Left forelimb (tissue), 1 donor: ENCODE measurements at regions not wholly inside any gene's neighbourhood (a gene's known extent, or its start where the extent isn't known, plus 50 kb on each side); places are given as distances from the start of the nearest gene placed in this dataset.
"Not testable (repeated sequence)": the region's sequence is repeated elsewhere in the genome, so short reads cannot be mapped to it uniquely, and the experiment has no call there.

Source experiments
- DNase-seq: peaks from one replicate; pipeline ENCODE4 v3.0.0-alpha.2; 2018; ENCODE audit warnings: low spot score

DNA sequence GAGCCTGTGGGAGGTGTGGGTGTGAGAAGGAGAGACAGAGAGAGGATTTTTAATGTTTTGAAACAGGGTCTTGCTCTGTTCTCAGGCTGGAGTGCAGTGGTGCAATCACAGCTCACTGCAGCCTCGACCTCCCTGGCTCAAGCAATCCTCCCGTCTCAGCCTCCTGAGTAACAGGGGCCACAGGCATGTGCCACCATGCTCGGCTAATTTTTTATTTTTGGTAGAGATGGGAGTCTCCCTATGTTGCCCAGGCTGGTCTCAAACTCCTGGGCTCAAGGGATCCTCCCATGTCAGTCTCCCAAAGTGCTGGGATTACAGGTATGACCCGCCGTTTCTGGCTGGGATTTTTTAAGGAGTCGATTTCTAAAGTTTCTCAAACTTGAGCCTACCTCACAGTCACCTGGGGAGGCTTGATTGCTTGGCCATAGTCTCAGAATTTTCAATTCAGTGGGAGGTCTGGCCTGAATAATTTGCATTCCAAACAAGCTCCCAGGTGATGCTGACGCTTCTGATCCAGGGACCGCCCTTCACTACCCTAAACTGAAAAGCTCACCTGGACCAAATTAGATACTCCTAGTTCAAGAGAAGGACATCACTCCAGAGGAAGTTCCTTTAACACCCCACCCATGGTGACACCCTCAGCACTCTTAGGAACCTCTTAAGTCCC lies 70.8 kb upstream of the SLC1A4 start:
- DNase-seq = no peak

DNA sequence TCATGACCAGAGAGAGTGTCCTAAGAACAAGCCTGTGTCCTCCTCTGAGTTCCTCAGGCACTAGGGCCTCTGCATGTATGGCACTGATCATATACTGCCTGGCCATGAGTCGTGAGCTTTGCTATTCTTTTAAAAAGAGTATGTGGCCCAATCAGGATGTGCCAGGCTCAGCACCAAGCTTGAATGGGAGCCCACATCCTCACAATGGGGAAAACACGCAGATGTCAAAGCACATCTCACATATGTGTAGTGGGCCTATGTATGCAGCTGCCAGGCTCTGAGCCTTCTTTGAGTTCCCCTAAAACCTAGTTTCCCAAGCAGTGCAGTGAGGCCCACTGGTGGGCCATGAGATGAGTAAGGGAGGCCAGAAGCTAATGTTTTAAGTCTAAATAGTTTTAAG lies 69.9 kb upstream of the SLC1A4 start:
- no peak for DNase-seq

DNA sequence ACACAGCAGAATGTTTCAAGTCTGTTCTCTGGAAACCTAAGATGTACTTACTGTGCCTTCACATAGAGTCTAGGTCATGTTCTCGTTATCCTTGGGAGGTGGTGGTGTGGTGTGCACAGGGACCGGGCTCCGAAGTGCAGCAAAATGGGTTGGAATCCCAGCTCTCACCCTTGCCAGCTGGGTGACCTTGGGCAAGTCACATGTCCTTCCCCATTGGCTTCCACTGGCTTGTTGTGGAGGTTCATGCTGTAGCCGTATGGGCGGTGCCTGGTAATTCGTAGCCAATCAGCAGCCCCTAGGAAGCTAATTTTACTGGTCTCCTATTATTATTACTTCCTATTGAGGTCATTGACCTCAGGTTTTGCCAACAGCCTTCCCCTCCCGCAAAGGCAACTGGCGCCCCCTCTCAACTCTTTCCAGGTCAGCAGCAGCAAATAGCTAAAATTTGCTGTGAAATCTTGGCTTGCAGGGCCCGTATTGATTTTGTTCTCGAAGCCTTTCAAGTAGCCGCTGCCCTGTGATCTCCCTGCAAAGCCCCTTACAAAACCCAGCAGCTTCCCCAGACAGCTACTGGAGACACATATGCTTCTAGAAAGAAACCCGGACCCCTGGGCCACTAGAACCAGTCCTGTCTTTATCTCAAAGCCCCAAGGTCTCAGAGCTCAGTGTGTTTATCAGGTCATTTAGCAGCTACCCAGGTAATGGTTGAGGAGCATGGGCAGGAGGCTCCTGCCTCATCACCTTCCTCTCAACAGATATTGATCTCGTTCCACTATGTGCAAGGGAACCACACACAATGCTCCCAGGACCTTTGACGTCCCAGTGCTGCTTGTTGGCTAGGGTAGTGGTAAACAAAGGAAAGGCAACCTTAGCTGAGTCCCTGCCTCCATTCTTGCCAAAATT lies 66.5 kb upstream of the SLC1A4 start:
- no peak for DNase-seq

DNA sequence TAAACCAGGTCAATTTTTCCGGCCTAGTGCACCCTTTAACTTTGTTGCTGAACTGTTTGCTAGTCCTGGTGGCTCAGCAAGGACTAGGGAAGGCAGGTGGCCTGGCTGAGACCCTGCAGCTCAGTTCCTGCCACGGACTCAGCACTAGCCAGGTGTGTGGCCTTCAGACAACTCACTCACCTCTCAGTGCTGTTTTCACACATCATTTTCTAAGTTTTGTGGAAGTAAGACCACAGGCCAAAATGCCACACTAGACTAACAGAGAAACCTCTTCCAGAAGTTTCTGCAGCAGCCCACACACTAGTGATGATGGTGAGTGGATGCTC lies 65.9 kb upstream of the SLC1A4 start:
- no peak for DNase-seq

DNA sequence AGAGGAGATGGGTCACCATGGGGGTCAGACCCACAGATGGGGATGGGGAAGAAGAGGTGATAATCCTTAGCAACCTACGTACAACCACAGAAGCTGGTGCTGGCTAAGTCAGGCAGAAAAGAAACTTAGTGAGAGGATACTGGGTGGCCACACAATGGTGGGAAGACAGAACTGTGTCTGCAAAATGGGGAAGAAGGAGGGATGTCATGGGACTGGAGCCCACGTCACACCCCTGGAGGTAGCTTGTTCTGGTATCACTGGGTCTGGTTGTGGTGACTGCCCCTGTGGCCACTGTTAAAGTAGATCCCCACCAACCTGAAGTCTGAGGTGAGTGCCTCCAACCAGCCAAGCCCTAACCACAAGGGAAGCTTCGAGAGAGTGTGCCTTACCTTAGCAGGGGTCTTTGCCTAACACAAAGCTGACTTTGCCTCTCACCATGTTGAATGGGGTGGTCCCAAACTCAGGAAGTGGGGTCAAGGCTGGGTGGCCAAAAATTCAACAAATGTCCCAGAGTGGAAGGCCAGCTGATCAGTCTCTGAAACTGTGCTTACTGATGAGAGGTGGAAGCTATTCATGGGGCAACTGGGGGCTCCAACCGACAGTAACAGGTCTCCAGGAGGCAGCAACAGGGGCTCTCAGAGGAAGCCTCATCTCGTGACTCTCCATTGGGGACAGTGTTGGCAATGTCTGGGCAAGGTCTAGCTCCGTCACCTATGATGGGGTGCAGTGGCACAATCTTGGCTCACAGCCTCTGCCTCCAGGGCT lies 64.8 kb upstream of the SLC1A4 start:
- no peak for DNase-seq

DNA sequence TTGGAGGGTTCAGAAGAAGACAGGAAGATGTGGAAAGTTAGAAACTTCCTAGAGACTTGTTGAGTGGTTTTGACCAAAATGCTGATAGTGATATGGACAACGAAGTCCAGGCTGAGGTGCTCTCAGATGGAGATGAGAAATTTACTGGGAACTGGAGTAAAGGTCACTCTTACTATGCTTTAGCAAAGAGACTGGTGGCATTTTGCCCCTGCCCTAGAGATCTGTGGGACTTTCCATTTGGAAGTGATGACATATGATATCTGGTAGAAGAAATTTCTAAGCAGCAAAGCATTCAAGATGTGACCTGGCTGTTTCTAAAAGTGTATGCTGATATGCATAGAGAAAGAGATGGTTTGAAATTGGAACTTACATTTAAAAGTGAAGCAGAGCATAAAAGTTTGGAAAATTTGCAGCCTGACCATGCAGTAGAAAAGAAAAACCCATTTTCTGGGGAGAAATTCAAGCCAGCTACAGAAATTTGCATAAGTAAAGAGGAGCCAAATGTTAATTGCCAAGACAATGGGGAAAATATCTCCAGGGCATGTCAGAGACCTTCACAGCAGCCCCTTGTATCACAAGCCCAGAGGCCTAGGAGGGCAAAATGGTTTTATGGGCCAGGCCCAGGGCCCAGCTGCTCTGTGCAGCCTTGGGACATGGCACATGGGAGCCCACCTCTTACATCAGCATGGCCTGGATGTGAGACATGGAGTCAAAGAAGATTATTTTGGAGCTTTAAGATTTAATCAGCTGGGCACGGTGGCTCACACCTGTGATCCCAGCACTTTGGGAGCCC lies 63.1 kb upstream of the SLC1A4 start:
- DNase-seq = not testable (repeated sequence)

DNA sequence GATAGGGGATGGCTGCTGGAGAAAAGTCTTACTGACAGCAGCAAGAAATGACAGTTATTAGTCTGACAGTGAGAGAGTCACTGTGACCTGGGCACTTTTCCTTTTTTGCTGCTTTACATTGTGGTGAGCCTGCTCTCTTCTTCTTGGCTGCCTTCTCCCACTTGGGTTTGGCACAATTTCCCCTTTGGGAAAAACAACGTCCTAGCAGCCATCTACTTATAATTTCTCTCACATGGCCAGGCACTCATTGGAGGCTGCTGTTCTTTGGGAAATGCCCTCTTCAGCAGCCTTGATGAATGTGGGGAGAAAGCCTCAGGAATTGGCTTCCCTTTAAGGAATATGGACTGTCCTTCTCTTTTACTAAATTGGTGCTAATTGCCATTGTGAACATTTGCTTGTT lies 60.4 kb upstream of the SLC1A4 start:
- no peak for DNase-seq

DNA sequence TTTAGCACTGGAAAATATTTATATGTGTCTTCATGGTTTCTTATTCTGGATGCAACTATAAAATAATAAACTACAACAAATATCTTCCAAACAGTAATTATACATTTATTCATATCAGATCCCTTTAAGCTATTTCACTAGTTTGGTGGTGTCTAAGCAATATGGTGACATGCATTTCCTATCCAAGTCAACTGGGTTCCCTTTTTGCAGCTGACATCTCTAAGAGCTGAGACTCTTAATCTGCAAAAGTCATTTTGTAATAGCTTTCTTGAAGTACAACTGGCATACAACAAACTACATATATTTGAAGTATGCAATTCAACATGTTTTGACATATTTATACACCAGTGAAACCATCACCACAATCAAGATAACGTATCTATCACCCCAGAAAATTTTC lies 59.9 kb upstream of the SLC1A4 start:
- DNase-seq = no peak

DNA sequence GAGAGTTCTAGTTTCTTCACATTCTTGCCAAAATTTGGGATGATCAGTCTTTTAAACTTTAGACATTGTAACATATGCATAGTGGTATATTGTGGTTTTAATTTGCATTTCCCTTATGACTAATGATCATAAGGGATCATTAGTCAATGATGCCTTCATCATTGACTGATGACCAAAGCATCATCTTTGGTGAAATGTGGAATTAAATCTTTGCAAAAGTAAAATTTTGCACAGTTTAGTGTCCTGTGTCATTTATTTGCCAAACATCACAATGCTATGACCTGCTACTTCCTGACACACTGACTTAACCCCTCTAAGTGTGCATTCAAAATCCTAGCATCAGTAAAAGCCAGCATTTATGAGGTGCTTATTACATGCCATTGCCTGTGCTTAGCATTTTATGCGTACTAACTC lies 58.9 kb upstream of the SLC1A4 start:
- no peak for DNase-seq

DNA sequence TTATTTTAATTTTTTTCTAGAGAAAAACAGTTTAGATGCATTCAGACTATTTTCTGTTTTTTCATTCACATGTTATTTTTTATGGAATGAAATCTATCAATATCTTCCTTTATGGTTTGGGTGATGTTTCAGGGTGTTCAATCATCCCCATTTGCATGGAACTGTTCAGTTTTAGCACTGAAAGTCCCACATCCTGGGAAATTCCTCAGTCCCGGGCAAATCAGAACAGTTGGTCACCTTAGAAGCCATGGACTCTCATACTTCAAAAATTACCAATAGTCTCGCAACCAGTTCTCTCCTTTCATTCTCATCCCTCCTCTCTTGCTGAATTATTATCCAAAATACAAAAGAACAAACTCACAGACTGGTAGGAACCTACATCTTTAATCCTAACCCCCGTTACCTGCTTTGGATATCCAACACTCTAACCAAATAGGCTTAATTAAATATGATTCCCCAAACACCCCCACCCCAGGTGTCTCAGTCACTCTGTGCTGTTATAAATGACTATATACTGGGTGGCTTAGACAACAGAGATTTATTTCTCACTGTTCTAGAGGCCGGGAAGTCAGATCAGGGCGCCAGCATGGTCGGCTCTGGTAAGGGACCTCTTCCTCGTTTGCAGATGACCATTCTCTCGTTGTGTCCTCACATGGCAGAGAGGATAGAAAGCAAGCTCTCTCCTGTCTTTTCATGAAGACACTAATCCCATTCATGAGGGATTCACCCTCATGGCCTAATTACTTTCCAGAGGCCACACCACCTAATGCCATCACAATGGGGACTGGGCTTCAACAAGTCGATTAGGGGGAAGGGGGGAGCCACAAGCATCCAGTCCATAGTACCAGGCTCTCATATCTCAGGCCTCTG lies 57.7 kb upstream of the SLC1A4 start:
- DNase-seq = no peak

DNA sequence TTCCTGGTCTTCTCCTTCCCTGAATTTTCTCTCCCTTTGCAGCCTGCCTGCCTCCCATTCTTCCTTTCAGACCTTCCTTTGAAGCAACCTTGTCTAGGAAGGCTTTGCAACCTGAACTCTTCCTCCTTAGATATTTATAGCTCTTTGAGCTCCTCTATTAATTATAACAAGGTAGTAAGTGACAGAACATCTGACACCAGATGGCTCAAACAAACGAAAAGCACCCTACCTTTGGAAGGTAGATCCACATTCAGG lies 57.2 kb upstream of the SLC1A4 start:
- no peak for DNase-seq

DNA sequence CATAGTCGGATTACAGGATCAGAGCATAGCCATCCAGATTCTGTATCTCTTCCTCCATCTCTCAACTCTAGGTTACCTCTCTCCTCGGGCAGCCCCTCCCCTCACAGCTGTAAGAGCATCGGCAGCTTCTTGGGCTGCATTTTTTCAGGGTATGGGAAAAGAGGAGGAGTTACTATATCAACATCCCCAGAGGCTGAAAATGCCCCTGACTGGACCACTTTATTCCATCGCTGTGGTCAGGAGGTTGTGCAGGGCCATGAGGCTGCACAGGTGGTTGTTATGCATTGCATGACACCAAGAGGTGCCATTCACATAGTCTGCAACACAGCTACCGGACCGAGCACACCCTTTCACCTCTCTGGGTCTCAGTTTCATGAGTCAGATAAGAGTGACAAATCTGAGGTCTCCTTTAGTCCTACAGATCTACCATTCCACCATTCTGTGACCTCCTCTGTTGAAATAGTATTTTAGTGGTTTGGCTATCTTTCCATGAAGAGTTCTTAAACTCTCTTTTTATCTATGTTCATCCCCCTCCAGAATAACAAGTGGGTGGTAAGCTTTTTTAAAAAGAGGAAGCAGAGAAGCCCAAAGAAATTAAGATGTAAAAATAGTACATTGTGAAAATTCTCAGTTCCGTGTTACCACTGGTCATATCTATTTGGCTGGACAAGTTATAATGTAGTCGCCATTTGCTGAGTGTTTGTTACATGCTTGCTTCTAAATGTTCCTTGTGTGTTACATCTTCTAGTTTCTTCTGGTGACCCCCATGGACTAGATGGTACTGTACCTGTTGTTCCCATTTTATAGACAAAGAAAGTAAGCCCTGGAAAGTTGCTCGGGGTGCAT lies 56.6 kb upstream of the SLC1A4 start:
- no peak for DNase-seq

DNA sequence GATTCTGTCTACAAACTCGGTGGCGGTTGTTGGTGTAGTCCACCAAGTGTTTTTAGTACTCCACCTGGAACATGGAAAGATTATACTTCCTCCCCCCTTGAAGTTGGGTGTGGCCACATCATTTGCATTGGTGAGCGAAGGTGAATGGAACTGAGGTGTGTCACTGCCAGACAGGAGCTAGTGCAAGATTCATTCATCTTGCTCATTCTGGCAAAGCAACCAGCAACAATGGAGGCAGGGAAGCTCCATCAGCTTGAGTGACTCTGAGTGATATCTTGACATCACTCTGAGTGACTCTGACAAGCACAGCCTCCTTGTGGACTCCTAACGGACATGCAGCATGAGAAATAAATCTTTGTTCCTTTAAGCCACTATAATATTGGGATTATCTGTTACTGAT lies 54.7 kb upstream of the SLC1A4 start:
- no peak for DNase-seq

DNA sequence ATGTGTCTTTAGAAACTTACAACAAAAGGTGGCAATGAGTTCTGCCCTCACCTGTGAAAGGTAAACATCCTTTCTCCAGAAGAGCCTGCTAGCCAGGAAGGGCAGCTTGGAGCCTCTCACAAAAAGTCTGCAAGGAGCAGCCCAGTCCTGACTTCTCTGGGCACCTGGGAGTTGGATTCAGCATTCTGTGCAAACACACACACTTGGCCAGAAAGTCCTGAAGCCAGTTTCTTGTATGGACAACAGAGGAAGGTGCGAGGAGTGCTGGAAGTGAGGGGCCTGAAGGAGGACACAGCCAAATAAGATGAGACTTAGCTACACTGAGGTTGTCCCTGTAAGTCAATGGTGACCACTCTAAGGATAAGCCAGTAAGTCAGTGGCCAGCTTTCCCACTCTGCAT lies 52.4 kb upstream of the SLC1A4 start:
- no peak for DNase-seq

DNA sequence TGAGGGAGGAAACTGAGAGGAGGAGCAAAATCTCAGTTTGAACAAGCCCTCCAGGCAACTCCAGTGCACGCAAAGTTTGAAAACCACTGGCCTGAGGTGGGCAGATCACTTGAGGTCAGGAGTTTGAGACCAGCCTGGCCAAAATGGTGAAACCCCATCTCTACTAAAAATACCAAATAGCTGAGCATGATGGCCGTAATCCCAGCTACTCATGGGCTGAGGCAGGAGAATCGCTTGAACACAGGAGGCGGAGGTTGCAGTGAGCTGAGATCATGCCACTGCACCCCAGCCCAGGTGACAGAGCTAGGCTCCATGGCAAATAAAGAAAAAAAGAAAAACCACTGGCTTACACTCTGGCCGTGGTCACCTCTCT lies 51.9 kb upstream of the SLC1A4 start:
- DNase-seq = not testable (repeated sequence)

DNA sequence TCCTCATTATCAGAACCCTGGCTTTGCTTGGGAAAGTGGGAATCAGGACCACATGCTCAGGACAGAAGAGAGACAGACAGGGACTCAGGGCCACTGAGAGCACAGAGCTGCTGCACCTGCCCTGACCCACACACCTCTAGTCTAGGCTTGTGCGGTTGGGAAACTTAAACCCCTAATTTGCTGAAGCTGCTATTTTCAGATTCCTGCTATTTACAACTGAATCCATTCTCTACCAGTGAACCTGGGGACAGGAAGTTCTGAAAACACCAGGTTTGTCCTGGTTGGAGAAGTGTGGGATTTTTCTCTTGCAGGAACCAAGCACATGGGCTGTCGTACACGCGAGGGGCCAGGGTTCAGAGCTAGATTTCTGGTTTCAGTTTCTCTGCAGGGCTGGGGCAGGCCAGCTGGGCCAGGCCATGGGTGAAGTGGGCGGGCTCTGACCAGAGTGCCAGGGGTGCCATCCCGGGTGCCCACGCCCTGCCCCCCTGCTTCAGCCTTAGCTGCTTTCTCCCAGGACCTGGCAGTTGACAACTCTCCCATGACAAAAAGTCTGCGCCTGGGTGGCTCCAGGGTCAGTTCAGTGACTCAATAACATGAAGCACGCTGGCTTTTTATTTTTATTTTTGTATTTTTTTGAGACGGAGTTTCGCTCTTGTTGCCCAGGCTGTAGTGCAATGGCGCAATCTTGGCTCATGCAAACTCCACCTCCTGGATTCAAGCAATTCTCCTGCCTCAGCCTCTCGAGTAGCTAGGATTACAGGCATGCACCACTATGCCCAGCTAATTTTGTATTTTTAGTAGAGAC lies 51.3 kb upstream of the SLC1A4 start:
- DNase-seq = no peak

DNA sequence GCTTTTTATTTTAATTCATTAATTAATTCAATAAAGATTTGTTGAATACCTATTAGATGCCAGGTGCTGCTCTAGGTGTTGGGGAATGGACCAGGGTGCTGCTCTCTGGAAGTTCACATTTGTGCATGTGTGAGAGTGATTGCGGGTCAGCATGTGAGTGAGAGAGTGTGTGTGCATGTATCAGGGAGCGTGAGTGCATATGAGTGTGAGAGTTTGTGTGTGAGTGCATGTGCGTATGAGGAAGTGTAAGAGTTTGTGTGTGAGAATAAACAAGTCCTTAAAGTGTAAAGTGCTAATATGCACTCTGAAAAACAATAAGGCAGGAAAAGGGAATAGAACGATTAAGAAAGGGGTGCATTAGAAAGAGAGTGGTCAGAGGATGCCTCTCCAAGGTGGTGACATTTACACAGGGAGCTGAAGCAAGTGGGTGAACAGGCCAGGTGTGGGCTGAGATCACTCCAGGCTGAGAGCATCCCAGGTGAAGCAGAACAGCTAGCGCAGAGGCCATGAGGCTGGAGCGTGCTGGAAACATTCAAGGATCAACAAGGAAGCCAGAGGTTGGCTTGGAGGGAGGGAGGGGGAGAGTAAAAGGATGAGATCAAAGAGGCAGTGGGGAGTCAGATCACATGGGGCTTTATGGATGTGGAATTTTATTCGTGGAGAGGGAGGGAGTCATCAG lies 50.5 kb upstream of the SLC1A4 start:
- DNase-seq = no peak

DNA sequence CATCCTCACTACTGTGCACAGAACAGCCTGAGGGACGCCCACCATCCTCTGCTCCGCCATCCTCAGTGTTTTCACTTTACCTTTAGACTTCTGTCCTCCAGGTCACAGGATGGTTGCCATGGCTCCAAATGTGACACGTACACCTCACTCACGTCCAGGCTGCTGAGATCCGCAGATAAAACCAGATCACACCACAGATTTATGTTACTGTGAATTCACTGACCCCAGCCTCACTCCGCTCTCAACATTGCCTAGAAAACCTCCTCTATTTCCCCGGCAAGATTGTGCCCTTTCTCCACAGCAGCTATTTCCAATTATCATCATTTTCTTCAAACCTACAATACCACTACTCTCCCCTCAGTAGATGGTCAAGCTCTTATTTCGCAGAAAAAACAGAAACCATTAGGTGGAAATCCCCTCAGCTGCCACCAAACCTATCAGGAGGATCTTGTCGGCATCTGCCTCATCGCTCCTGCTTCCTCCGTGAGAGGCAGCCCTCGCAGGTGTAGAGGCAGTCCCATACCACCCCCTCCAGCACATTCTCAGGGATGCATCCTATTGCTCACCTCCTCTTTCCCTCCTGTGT lies 49.8 kb upstream of the SLC1A4 start:
- no peak for DNase-seq
